ENCODE measurements at regions not wholly inside any gene's neighbourhood (a gene's known extent, or its start where the extent isn't known, plus 50 kb on each side); places are given as distances from the start of the nearest gene placed in this dataset.

- Histone ChIP-seq H3K9ac (ENCODE audit: low read length) (no peak overlapping the region), H4K20me1 (ENCODE audit: insufficient read depth) (no peaks in the 10 kb centered on the region)
- CTCF ChIA-PET, result no interaction called here
Measured at GRCh38 chr14:101022916-101023435, 119.5 kb upstream of the RTL1 start.

More at GRCh38 chr14:101022916-101023435, 119.5 kb upstream of the RTL1 start:
- Histone ChIP-seq H3K79me2 (ENCODE audit: insufficient read depth, low read length) (no peaks in the 10 kb centered on the region), H3K27me3 (ENCODE audit: insufficient read depth, low read length) (no peaks in the 10 kb centered on the region), H3K9me2 (ENCODE audit: insufficient read depth) (no peaks in the 10 kb centered on the region), H3K4me1 (ENCODE audit: control insufficient read depth in 1 of 2, insufficient read depth in 2 of 2, low read length in 2 of 2) (no peaks in the 10 kb centered on the region), H3K4me2 (ENCODE audit: low read length) (no peak overlapping the region), H2AFZ (ENCODE audit: low read depth, low read length, poor library complexity, severe bottlenecking) (no peak overlapping the region), H3K36me3 (ENCODE audit: control insufficient read depth in 1 of 2, insufficient read depth in 2 of 2, low read length in 2 of 2) (no peaks in the 10 kb centered on the region), H3K9me3 (ENCODE audit: control insufficient read depth in 1 of 2, insufficient read depth in 1 of 2, low read depth in 1 of 2, low read length in 2 of 2) (no peaks in the 10 kb centered on the region), H3K27ac (ENCODE audit: low read depth, low read length) (no peak overlapping the region), H3K4me3 (replicated peaks in 1 of 2; ENCODE audit: low read depth in 1 of 2, low read length in 2 of 2) (no peak overlapping the region)
- BruUV-seq (replicated peaks), result no TSS peak
- ATAC-seq (no peak), DNase-seq (ENCODE audit: low read depth, low spot score) (no peak)
- RAD21 ChIA-PET (ENCODE audit: low non-redundant PET in 1 of 2, low total read pairs in 2 of 2, uncharacterized antibody in 2 of 2, unreplicated experiment in 2 of 2), result no interaction called here
- intact Hi-C loops (cut with micrococcal nuclease), result no loop called here
- POLR2A ChIA-PET, result no interaction called here
- TF ChIP-seq YY1 (IDR thresholded peaks at IDR 0.05; ENCODE audit: extremely low read depth, insufficient replicate concordance, low read depth, low read length), result no peak
- TF ChIP-seq, protein P1, sequence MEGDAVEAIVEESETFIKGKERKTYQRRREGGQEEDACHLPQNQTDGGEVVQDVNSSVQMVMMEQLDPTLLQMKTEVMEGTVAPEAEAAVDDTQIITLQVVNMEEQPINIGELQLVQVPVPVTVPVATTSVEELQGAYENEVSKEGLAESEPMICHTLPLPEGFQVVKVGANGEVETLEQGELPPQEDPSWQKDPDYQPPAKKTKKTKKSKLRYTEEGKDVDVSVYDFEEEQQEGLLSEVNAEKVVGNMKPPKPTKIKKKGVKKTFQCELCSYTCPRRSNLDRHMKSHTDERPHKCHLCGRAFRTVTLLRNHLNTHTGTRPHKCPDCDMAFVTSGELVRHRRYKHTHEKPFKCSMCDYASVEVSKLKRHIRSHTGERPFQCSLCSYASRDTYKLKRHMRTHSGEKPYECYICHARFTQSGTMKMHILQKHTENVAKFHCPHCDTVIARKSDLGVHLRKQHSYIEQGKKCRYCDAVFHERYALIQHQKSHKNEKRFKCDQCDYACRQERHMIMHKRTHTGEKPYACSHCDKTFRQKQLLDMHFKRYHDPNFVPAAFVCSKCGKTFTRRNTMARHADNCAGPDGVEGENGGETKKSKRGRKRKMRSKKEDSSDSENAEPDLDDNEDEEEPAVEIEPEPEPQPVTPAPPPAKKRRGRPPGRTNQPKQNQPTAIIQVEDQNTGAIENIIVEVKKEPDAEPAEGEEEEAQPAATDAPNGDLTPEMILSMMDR (IDR thresholded peaks at IDR 0.05 in 2 of 3, conservative IDR thresholded peaks at IDR 0.05 in 1 of 3; ENCODE audit: borderline replicate concordance in 1 of 3, insufficient read depth in 1 of 3, low read depth in 2 of 3, low read length in 2 of 3), result no peak
- TF ChIP-seq, protein P2, sequence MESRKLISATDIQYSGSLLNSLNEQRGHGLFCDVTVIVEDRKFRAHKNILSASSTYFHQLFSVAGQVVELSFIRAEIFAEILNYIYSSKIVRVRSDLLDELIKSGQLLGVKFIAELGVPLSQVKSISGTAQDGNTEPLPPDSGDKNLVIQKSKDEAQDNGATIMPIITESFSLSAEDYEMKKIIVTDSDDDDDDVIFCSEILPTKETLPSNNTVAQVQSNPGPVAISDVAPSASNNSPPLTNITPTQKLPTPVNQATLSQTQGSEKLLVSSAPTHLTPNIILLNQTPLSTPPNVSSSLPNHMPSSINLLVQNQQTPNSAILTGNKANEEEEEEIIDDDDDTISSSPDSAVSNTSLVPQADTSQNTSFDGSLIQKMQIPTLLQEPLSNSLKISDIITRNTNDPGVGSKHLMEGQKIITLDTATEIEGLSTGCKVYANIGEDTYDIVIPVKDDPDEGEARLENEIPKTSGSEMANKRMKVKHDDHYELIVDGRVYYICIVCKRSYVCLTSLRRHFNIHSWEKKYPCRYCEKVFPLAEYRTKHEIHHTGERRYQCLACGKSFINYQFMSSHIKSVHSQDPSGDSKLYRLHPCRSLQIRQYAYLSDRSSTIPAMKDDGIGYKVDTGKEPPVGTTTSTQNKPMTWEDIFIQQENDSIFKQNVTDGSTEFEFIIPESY (IDR thresholded peaks at IDR 0.05; ENCODE audit: extremely low read depth, insufficient replicate concordance, low read length), result no peak
- no peak for TF ChIP-seq REST (IDR thresholded peaks at IDR 0.05; ENCODE audit: low read depth)
